ACC112 (cell line): ENCODE measurements at regions not wholly inside any gene's neighbourhood (a gene's known extent, or its start where the extent isn't known, plus 50 kb on each side); places are given as distances from the start of the nearest gene placed in this dataset.

Experiments used
- H2AFZ ChIP-seq: fragments of 200-600 bp; sonication (generic); one replicate; pipeline ENCODE4 v1.6.0; 2017; ENCODE audit warnings: antibody characterized with exemption, low read length; ENCODE audit not compliant: unreplicated experiment
- H3K27ac ChIP-seq: fragments of 200-600 bp; sonication (generic); 2 replicates; pipeline ENCODE4 v1.5.1; 2014; ENCODE audit warnings: low read depth, mild to moderate bottlenecking, antibody characterized with exemption, low read length, moderate library complexity
- H3K27me3 ChIP-seq: fragments of 200-600 bp; sonication (generic); 2 replicates; pipeline ENCODE4 v1.6.1; 2014; ENCODE audit warnings: mild to moderate bottlenecking, antibody characterized with exemption, low read length, moderate library complexity, mixed read lengths; ENCODE audit not compliant: insufficient read depth
- H3K36me3 ChIP-seq: fragments of 200-600 bp; sonication (generic); 2 replicates; pipeline ENCODE4 v1.6.1; 2016; ENCODE audit warnings: mild to moderate bottlenecking, antibody characterized with exemption, low read length, moderate library complexity, mixed read lengths; ENCODE audit not compliant: insufficient read depth
- H3K4me1 ChIP-seq: fragments of 200-600 bp; sonication (generic); one replicate; pipeline ENCODE4 v1.6.1; 2016; ENCODE audit warnings: low read length, mixed read lengths; ENCODE audit not compliant: insufficient read depth, unreplicated experiment, control insufficient read depth
- H3K4me3 ChIP-seq: fragments of 200-600 bp; sonication (generic); 2 replicates; pipeline ENCODE4 v1.5.1; 2014; ENCODE audit warnings: mild to moderate bottlenecking, low read depth, low read length
- H3K79me2 ChIP-seq: fragments of 200-600 bp; sonication (generic); one replicate; pipeline ENCODE4 v1.6.0; 2016; ENCODE audit warnings: low read length; ENCODE audit not compliant: control insufficient read depth, unreplicated experiment, insufficient read depth

- H3K79me2 ChIP-seq, result no peaks in the 10 kb centered on the region
- no peaks in the 10 kb centered on the region for H3K4me1 ChIP-seq
- H2AFZ ChIP-seq, result no peak overlapping the region
Measured at GRCh38 chr10:35803046-35803445, 160.9 kb upstream of the FZD8 start.

GRCh38 chr10:35797187-35797586 is 155.1 kb upstream of the FZD8 start:
- H3K79me2 ChIP-seq, result no peaks in the 10 kb centered on the region
- no peaks in the 10 kb centered on the region for H3K27me3 ChIP-seq
- H2AFZ ChIP-seq, result no peak overlapping the region
- H3K36me3 ChIP-seq, result no peaks in the 10 kb centered on the region
- H3K4me1 ChIP-seq, result peaks cover 7% of the 10 kb centered on the region
- no peak overlapping the region for H3K4me3 ChIP-seq
- H3K27ac ChIP-seq, result peak overlapping the region; percentile 45; the same call in 1 of the 2 replicates

More at GRCh38 chr10:35803046-35803445, 160.9 kb upstream of the FZD8 start:
- Histone ChIP-seq H3K27me3 (no peaks in the 10 kb centered on the region), H3K27ac (no peak overlapping the region), H3K36me3 (no peaks in the 10 kb centered on the region), H3K4me3 (no peak overlapping the region)

GRCh38 chr10:35795131-35795824 is 153.2 kb upstream of the FZD8 start:
- Histone ChIP-seq H3K79me2 (no peaks in the 10 kb centered on the region), H3K36me3 (no peaks in the 10 kb centered on the region), H3K27me3 (no peaks in the 10 kb centered on the region), H3K4me1 (peaks cover 11% of the 10 kb centered on the region), H2AFZ (no peak overlapping the region), H3K4me3 (no peak overlapping the region), H3K27ac (no peak overlapping the region)

GRCh38 chr10:35794703-35795102 is 152.6 kb upstream of the FZD8 start:
- Histone ChIP-seq H3K4me1 (peaks cover 14% of the 10 kb centered on the region), H3K27me3 (no peaks in the 10 kb centered on the region), H3K36me3 (no peaks in the 10 kb centered on the region), H2AFZ (no peak overlapping the region), H3K79me2 (no peaks in the 10 kb centered on the region), H3K27ac (no peak overlapping the region), H3K4me3 (no peak overlapping the region)

- Histone ChIP-seq H3K4me3 (no peak overlapping the region), H3K79me2 (no peaks in the 10 kb centered on the region), H3K36me3 (no peaks in the 10 kb centered on the region), H3K27me3 (no peaks in the 10 kb centered on the region), H3K4me1 (peaks cover 11% of the 10 kb centered on the region), H2AFZ (no peak overlapping the region), H3K27ac (no peak overlapping the region)
Measured at GRCh38 chr10:35792291-35792690, 150.2 kb upstream of the FZD8 start.

- no peak overlapping the region for H2AFZ ChIP-seq
- no peaks in the 10 kb centered on the region for H3K36me3 ChIP-seq
- peaks cover 7% of the 10 kb centered on the region for H3K4me1 ChIP-seq
- no peak overlapping the region for H3K4me3 ChIP-seq
- H3K27ac ChIP-seq, result no peak overlapping the region
- H3K79me2 ChIP-seq, result no peaks in the 10 kb centered on the region
- no peaks in the 10 kb centered on the region for H3K27me3 ChIP-seq
Measured at GRCh38 chr10:35789996-35790395, 147.9 kb upstream of the FZD8 start.

GRCh38 chr10:35784751-35785150 is 142.7 kb upstream of the FZD8 start:
- Histone ChIP-seq H3K27ac (no peak overlapping the region), H2AFZ (no peak overlapping the region), H3K79me2 (no peaks in the 10 kb centered on the region), H3K4me3 (no peak overlapping the region), H3K27me3 (no peaks in the 10 kb centered on the region), H3K4me1 (peaks cover 2% of the 10 kb centered on the region), H3K36me3 (no peaks in the 10 kb centered on the region)

GRCh38 chr10:35783305-35783838 is 141.3 kb upstream of the FZD8 start:
- Histone ChIP-seq H2AFZ (no peak overlapping the region), H3K27ac (no peak overlapping the region)

GRCh38 chr10:35781643-35782035 is 139.5 kb upstream of the FZD8 start:
- no peak overlapping the region for H3K4me3 ChIP-seq
- H3K27ac ChIP-seq, result no peak overlapping the region
- H3K79me2 ChIP-seq, result no peaks in the 10 kb centered on the region
- no peaks in the 10 kb centered on the region for H3K27me3 ChIP-seq
- H2AFZ ChIP-seq, result no peak overlapping the region
- no peaks in the 10 kb centered on the region for H3K36me3 ChIP-seq
- peaks cover 2% of the 10 kb centered on the region for H3K4me1 ChIP-seq

More at GRCh38 chr10:35783305-35783838, 141.3 kb upstream of the FZD8 start:
- Histone ChIP-seq H3K36me3 (no peaks in the 10 kb centered on the region), H3K4me1 (peaks cover 2% of the 10 kb centered on the region), H3K4me3 (no peak overlapping the region), H3K27me3 (no peaks in the 10 kb centered on the region), H3K79me2 (no peaks in the 10 kb centered on the region)

- Histone ChIP-seq H3K4me1 (peaks cover 2% of the 10 kb centered on the region), H3K79me2 (no peaks in the 10 kb centered on the region), H3K27me3 (no peaks in the 10 kb centered on the region), H3K4me3 (no peak overlapping the region), H3K27ac (no peak overlapping the region), H2AFZ (no peak overlapping the region), H3K36me3 (no peaks in the 10 kb centered on the region)
Measured at GRCh38 chr10:35780970-35781642, 139.0 kb upstream of the FZD8 start.

GRCh38 chr10:35778306-35778705 is 136.2 kb upstream of the FZD8 start:
- Histone ChIP-seq H3K4me3 (no peak overlapping the region), H2AFZ (no peak overlapping the region), H3K79me2 (no peaks in the 10 kb centered on the region), H3K27me3 (no peaks in the 10 kb centered on the region), H3K4me1 (peaks cover 2% of the 10 kb centered on the region), H3K36me3 (no peaks in the 10 kb centered on the region), H3K27ac (no peak overlapping the region)
